SH-SY5Y (cell line): ENCODE measurements at regions not wholly inside any gene's neighbourhood (a gene's known extent, or its start where the extent isn't known, plus 50 kb on each side); places are given as distances from the start of the nearest gene placed in this dataset.

Experiments
- GATA2 ChIP-seq: IDR thresholded peaks from 2 replicates; pipeline ENCODE4 v1.6.1; 2011; ENCODE audit warnings: mild to moderate bottlenecking, low read depth, low read length
- GATA3 ChIP-seq: IDR thresholded peaks from 2 replicates; pipeline ENCODE4 v1.6.1; 2011; ENCODE audit warnings: low read depth, mild to moderate bottlenecking, low read length, moderate library complexity

- TF ChIP-seq GATA2 (no peak), GATA3 (no peak)
Measured at GRCh38 chr18:42576124-42576523, 539.4 kb downstream of the RIT2 start.
